ENCODE measurements at regions not wholly inside any gene's neighbourhood (a gene's known extent, or its start where the extent isn't known, plus 50 kb on each side); places are given as distances from the start of the nearest gene placed in this dataset.

- TF ChIP-seq, protein P1, sequence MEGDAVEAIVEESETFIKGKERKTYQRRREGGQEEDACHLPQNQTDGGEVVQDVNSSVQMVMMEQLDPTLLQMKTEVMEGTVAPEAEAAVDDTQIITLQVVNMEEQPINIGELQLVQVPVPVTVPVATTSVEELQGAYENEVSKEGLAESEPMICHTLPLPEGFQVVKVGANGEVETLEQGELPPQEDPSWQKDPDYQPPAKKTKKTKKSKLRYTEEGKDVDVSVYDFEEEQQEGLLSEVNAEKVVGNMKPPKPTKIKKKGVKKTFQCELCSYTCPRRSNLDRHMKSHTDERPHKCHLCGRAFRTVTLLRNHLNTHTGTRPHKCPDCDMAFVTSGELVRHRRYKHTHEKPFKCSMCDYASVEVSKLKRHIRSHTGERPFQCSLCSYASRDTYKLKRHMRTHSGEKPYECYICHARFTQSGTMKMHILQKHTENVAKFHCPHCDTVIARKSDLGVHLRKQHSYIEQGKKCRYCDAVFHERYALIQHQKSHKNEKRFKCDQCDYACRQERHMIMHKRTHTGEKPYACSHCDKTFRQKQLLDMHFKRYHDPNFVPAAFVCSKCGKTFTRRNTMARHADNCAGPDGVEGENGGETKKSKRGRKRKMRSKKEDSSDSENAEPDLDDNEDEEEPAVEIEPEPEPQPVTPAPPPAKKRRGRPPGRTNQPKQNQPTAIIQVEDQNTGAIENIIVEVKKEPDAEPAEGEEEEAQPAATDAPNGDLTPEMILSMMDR (IDR thresholded peaks at IDR 0.05; ENCODE audit: poor library complexity, severe bottlenecking): no peak
- TF ChIP-seq REST (IDR thresholded peaks at IDR 0.05; ENCODE audit: borderline replicate concordance) (no peak), TAF1 (IDR thresholded peaks at IDR 0.05; ENCODE audit: low read depth) (no peak), MXI1 (conservative IDR thresholded peaks at IDR 0.05; ENCODE audit: poor library complexity, severe bottlenecking) (no peak), EZH2 (IDR thresholded peaks at IDR 0.05; ENCODE audit: borderline replicate concordance, insufficient read depth, low read length, poor library complexity, severe bottlenecking) (no peak)
Measured at GRCh38 chr7:25913598-25914224, 238.3 kb upstream of the NFE2L3 start.

All from neural cell (in vitro differentiated cells).